ENCODE measurements at regions not wholly inside any gene's neighbourhood (a gene's known extent, or its start where the extent isn't known, plus 50 kb on each side); places are given as distances from the start of the nearest gene placed in this dataset.

DNA sequence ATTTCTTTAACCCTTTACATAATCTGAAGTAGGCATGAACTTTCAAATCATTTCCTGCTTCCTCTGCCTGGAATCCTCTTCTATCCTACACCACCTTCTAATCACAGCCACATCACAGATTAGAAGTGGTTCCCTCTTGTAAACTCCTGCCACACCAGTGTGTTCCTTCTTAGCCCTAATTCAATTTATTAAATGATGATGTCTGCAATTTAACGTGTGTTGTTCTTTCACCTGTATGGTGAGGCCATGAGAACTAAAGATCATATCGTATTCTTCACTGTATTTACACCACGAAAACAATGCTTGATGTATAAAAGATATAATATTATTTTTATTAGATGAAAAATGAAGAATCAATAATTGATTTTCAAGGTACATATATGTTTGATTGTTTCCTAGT lies 494.3 kb downstream of the EPHA4 start:
- TF ChIP-seq ZBTB7A (CRISPR knock-in tag; IDR thresholded peaks at IDR 0.05) (no peak), CTCF (CRISPR knock-in tag; IDR thresholded peaks at IDR 0.05) (no peak), FOXA3 (CRISPR knock-in tag; IDR thresholded peaks at IDR 0.05) (no peak), FOXP1 (IDR thresholded peaks at IDR 0.05) (no peak), FOXP1 (CRISPR knock-in tag; IDR thresholded peaks at IDR 0.05) (no peak), ZZZ3 (CRISPR knock-in tag; IDR thresholded peaks at IDR 0.05; ENCODE audit: borderline replicate concordance) (no peak), NR2C2 (CRISPR knock-in tag; IDR thresholded peaks at IDR 0.05; ENCODE audit: borderline replicate concordance) (no peak), SMAD1 (CRISPR knock-in tag; IDR thresholded peaks at IDR 0.05; ENCODE audit: borderline replicate concordance, low read depth) (no peak), ZNF232 (CRISPR knock-in tag; IDR thresholded peaks at IDR 0.05; ENCODE audit: borderline replicate concordance) (no peak), ZFP91 (CRISPR knock-in tag; IDR thresholded peaks at IDR 0.05; ENCODE audit: borderline replicate concordance) (no peak), ZNF687 (CRISPR knock-in tag; IDR thresholded peaks at IDR 0.05) (no peak), ZNF576 (CRISPR knock-in tag; IDR thresholded peaks at IDR 0.05) (no peak), KAT7 (CRISPR knock-in tag; IDR thresholded peaks at IDR 0.05; ENCODE audit: borderline replicate concordance) (no peak), CENPX (CRISPR knock-in tag; IDR thresholded peaks at IDR 0.05) (no peak)
